ENCODE measurements at regions not wholly inside any gene's neighbourhood (a gene's known extent, or its start where the extent isn't known, plus 50 kb on each side); places are given as distances from the start of the nearest gene placed in this dataset.

GRCh38 chr1:29991025-29991424 is 732.4 kb downstream of the MATN1 start:
- peaks cover 15% of the 10 kb centered on the region for H3K9me3 Mint-ChIP-seq
- peaks cover 5% of the 10 kb centered on the region for H3K36me3 Mint-ChIP-seq (ENCODE audit: low read depth)
- H3K4me3 Mint-ChIP-seq, result no peak overlapping the region
- peaks cover 25% of the 10 kb centered on the region for H3K27me3 Mint-ChIP-seq (ENCODE audit: low read depth)
- no peak overlapping the region for H3K27ac Mint-ChIP-seq
- H3K4me1 Mint-ChIP-seq, result no peaks in the 10 kb centered on the region
- TF ChIP-seq, protein P1, sequence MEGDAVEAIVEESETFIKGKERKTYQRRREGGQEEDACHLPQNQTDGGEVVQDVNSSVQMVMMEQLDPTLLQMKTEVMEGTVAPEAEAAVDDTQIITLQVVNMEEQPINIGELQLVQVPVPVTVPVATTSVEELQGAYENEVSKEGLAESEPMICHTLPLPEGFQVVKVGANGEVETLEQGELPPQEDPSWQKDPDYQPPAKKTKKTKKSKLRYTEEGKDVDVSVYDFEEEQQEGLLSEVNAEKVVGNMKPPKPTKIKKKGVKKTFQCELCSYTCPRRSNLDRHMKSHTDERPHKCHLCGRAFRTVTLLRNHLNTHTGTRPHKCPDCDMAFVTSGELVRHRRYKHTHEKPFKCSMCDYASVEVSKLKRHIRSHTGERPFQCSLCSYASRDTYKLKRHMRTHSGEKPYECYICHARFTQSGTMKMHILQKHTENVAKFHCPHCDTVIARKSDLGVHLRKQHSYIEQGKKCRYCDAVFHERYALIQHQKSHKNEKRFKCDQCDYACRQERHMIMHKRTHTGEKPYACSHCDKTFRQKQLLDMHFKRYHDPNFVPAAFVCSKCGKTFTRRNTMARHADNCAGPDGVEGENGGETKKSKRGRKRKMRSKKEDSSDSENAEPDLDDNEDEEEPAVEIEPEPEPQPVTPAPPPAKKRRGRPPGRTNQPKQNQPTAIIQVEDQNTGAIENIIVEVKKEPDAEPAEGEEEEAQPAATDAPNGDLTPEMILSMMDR (IDR thresholded peaks at IDR 0.05; ENCODE audit: unreplicated experiment in 3 of 3), result no peak

GRCh38 chr1:29990304-29990703 is 733.1 kb downstream of the MATN1 start:
- Mint-ChIP-seq H3K36me3 (ENCODE audit: low read depth) (peaks cover 5% of the 10 kb centered on the region), H3K27me3 (ENCODE audit: low read depth) (peaks cover 23% of the 10 kb centered on the region), H3K9me3 (peaks cover 14% of the 10 kb centered on the region), H3K4me1 (no peaks in the 10 kb centered on the region), H3K27ac (no peak overlapping the region), H3K4me3 (no peak overlapping the region)
- TF ChIP-seq, protein P1 (IDR thresholded peaks at IDR 0.05; ENCODE audit: unreplicated experiment in 3 of 3), result no peak

DNA sequence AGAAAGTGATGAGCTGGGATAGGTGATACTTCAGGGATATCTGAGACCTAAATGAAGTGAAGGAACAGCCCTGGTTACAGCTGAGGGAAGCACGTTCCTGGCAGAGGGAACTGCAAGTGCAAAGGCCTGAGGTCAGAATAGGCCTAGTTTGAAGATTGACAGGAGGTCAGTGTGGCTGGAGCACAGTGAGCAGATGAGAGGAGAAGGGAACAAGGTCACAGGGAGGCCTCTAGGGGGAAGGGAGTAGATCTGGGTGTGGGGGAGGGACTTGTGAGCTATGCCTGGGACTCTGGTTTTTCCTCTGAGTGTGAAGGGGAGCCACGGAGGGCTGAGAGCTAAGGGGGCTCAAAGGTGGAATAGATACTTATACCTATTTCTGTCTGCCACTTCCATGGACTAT is 736.4 kb downstream of the MATN1 start:
- Mint-ChIP-seq H3K27ac (no peak overlapping the region), H3K27me3 (ENCODE audit: low read depth) (peaks cover 27% of the 10 kb centered on the region), H3K36me3 (ENCODE audit: low read depth) (no peaks in the 10 kb centered on the region), H3K9me3 (no peaks in the 10 kb centered on the region), H3K4me3 (no peak overlapping the region), H3K4me1 (peaks cover 6% of the 10 kb centered on the region)
- TF ChIP-seq, protein P1 (IDR thresholded peaks at IDR 0.05; ENCODE audit: unreplicated experiment in 3 of 3), result no peak

DNA sequence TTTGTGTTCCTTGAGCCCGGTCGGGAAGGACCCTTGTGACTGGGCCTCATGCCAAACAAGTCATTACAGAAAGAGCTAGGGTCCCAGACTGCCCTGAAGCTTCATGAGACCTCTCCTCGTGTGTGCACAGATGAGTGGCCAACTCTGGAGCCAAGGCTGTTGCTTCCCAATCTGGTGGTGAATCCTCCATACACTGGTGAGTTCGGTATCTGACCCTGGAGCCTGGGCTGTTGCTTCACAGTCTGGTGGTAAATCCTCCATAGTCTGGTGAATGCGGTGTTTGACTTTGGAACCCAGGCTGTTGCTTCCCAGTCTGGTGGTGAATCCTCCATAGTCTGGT is 737.8 kb downstream of the MATN1 start:
- H3K9me3 Mint-ChIP-seq, result no peaks in the 10 kb centered on the region
- no peaks in the 10 kb centered on the region for H3K36me3 Mint-ChIP-seq (ENCODE audit: low read depth)
- TF ChIP-seq, protein P1 (IDR thresholded peaks at IDR 0.05; ENCODE audit: unreplicated experiment in 3 of 3), result no peak
- H3K4me3 Mint-ChIP-seq, result no peak overlapping the region
- H3K4me1 Mint-ChIP-seq, result peaks cover 6% of the 10 kb centered on the region
- peaks cover 20% of the 10 kb centered on the region for H3K27me3 Mint-ChIP-seq (ENCODE audit: low read depth)
- peak overlapping the region; percentile 2 to 94 (median 43) for H3K27ac Mint-ChIP-seq

GRCh38 chr1:29984862-29985605 is 738.4 kb downstream of the MATN1 start:
- Mint-ChIP-seq H3K27me3 (ENCODE audit: low read depth) (peaks cover 16% of the 10 kb centered on the region), H3K4me1 (peaks cover 6% of the 10 kb centered on the region), H3K27ac (peak overlapping the region; percentile 2 to 94 (median 43)), H3K9me3 (no peaks in the 10 kb centered on the region), H3K4me3 (no peak overlapping the region), H3K36me3 (ENCODE audit: low read depth) (no peaks in the 10 kb centered on the region)
- TF ChIP-seq, protein P1 (IDR thresholded peaks at IDR 0.05; ENCODE audit: unreplicated experiment in 3 of 3), result no peak
